ENCODE measurements at regions not wholly inside any gene's neighbourhood (a gene's known extent, or its start where the extent isn't known, plus 50 kb on each side); places are given as distances from the start of the nearest gene placed in this dataset.

GRCh38 chr6:133740816-133741215 is 148.1 kb upstream of the TCF21 start (continued):
- TF ChIP-seq, protein P1, sequence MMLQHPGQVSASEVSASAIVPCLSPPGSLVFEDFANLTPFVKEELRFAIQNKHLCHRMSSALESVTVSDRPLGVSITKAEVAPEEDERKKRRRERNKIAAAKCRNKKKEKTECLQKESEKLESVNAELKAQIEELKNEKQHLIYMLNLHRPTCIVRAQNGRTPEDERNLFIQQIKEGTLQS (IDR thresholded peaks at IDR 0.05; ENCODE audit: insufficient read depth, low read depth, low read length), result no peak
- TF ChIP-seq KDM5A (IDR thresholded peaks at IDR 0.05; ENCODE audit: low read length) (no peak), BCL11A (IDR thresholded peaks at IDR 0.05; ENCODE audit: low read depth in 2 of 2, low read length in 2 of 2) (no peak), KDM1A (IDR thresholded peaks at IDR 0.05; ENCODE audit: borderline replicate concordance, low read length) (no peak), PHF8 (conservative IDR thresholded peaks at IDR 0.05; ENCODE audit: low read depth, low read length) (no peak)

Data from H1 (cell line).